Activated CD4-positive, alpha-beta memory T cell treated with anti-CD3 and anti-CD28 coated beads, Interleukin-2, amount 10 ng/mL, durations not matched to agents 7 days and 5 days (primary cell): ENCODE measurements at regions not wholly inside any gene's neighbourhood (a gene's known extent, or its start where the extent isn't known, plus 50 kb on each side); places are given as distances from the start of the nearest gene placed in this dataset.

Experiments used
- CTCF ChIA-PET: fragments of 350-600 bp; sonication (Branson Sonifier 250); formaldehyde crosslinking; loops from one replicate; lab custom pipeline; 2021; ENCODE audit warnings: antibody characterized with exemption, inconsistent platforms; lab: Charles Lee
- POLR2A ChIA-PET: fragments of 350-600 bp; sonication (Branson Sonifier 250); formaldehyde crosslinking; loops from one replicate; lab custom pipeline; 2021; ENCODE audit warnings: antibody characterized with exemption; lab: Charles Lee
- DNase-seq: peaks from one replicate; pipeline ENCODE4 v3.0.0-alpha.2; 2020
- H3K27ac Mint-ChIP-seq: one replicate; pipeline ENCODE4 v1.8.0; 2021; ENCODE audit warnings: mild to moderate bottlenecking, mixed read lengths
- H3K27me3 Mint-ChIP-seq: one replicate; pipeline ENCODE4 v1.8.0; 2021; ENCODE audit warnings: mixed read lengths
- H3K36me3 Mint-ChIP-seq: one replicate; pipeline ENCODE4 v1.8.0; 2021; ENCODE audit warnings: low read depth, mixed read lengths
- H3K4me1 Mint-ChIP-seq: one replicate; pipeline ENCODE4 v1.8.0; 2021; ENCODE audit warnings: mixed read lengths
- H3K4me3 Mint-ChIP-seq: one replicate; pipeline ENCODE4 v1.8.0; 2021; ENCODE audit warnings: mild to moderate bottlenecking, mixed read lengths
- H3K9me3 Mint-ChIP-seq: one replicate; pipeline ENCODE4 v1.8.0; 2021; ENCODE audit warnings: mixed read lengths

- H3K4me3 Mint-ChIP-seq: no peak overlapping the region
- no peaks in the 10 kb centered on the region for H3K36me3 Mint-ChIP-seq
- H3K27ac Mint-ChIP-seq: no peak overlapping the region
- CTCF ChIA-PET: no interaction called here
- H3K4me1 Mint-ChIP-seq: no peaks in the 10 kb centered on the region
- no peaks in the 10 kb centered on the region for H3K9me3 Mint-ChIP-seq
- no peak for DNase-seq
- POLR2A ChIA-PET: no interaction called here
- H3K27me3 Mint-ChIP-seq: peaks cover 13% of the 10 kb centered on the region
Observed at GRCh38 chr5:74054641-74055421, 428.8 kb downstream of the ARHGEF28 start.

- Mint-ChIP-seq H3K9me3 (no peaks in the 10 kb centered on the region), H3K27ac (no peak overlapping the region), H3K4me1 (no peaks in the 10 kb centered on the region), H3K4me3 (no peak overlapping the region), H3K36me3 (no peaks in the 10 kb centered on the region), H3K27me3 (peaks cover 16% of the 10 kb centered on the region)
- DNase-seq: no peak
- ChIA-PET CTCF (no interaction called here), POLR2A (no interaction called here)
Observed at GRCh38 chr5:74054139-74054538, 428.1 kb downstream of the ARHGEF28 start.

- POLR2A ChIA-PET: no interaction called here
- H3K36me3 Mint-ChIP-seq: no peaks in the 10 kb centered on the region
- no peak overlapping the region for H3K27ac Mint-ChIP-seq
Observed at GRCh38 chr5:74052441-74053221, 426.6 kb downstream of the ARHGEF28 start.

GRCh38 chr5:74051076-74051475, 425.1 kb downstream of the ARHGEF28 start:
- peaks cover 20% of the 10 kb centered on the region for H3K27me3 Mint-ChIP-seq
- H3K9me3 Mint-ChIP-seq: no peaks in the 10 kb centered on the region
- H3K4me1 Mint-ChIP-seq: no peaks in the 10 kb centered on the region
- CTCF ChIA-PET: no interaction called here
- no peaks in the 10 kb centered on the region for H3K36me3 Mint-ChIP-seq
- POLR2A ChIA-PET: no interaction called here
- H3K4me3 Mint-ChIP-seq: no peak overlapping the region
- DNase-seq: no peak
- H3K27ac Mint-ChIP-seq: no peak overlapping the region

More at GRCh38 chr5:74052441-74053221, 426.6 kb downstream of the ARHGEF28 start:
- CTCF ChIA-PET: no interaction called here
- H3K4me1 Mint-ChIP-seq: no peaks in the 10 kb centered on the region
- H3K4me3 Mint-ChIP-seq: no peak overlapping the region
- H3K9me3 Mint-ChIP-seq: no peaks in the 10 kb centered on the region
- DNase-seq: no peak
- peaks cover 19% of the 10 kb centered on the region for H3K27me3 Mint-ChIP-seq

- Mint-ChIP-seq H3K27me3 (peaks cover 14% of the 10 kb centered on the region), H3K27ac (no peak overlapping the region), H3K36me3 (no peaks in the 10 kb centered on the region), H3K4me3 (no peak overlapping the region), H3K4me1 (no peaks in the 10 kb centered on the region), H3K9me3 (no peaks in the 10 kb centered on the region)
- ChIA-PET CTCF (no interaction called here), POLR2A (no interaction called here)
- no peak for DNase-seq
Observed at GRCh38 chr5:74044936-74045335, 418.9 kb downstream of the ARHGEF28 start.

GRCh38 chr5:74042959-74043358, 417.0 kb downstream of the ARHGEF28 start:
- no peak overlapping the region for H3K4me3 Mint-ChIP-seq
- H3K27me3 Mint-ChIP-seq: peaks cover 10% of the 10 kb centered on the region
- H3K36me3 Mint-ChIP-seq: no peaks in the 10 kb centered on the region
- CTCF ChIA-PET: no interaction called here
- POLR2A ChIA-PET: no interaction called here
- no peaks in the 10 kb centered on the region for H3K4me1 Mint-ChIP-seq
- H3K27ac Mint-ChIP-seq: no peak overlapping the region
- no peaks in the 10 kb centered on the region for H3K9me3 Mint-ChIP-seq
- no peak for DNase-seq

- Mint-ChIP-seq H3K36me3 (no peaks in the 10 kb centered on the region), H3K9me3 (no peaks in the 10 kb centered on the region), H3K4me3 (no peak overlapping the region), H3K27ac (no peak overlapping the region), H3K4me1 (no peaks in the 10 kb centered on the region), H3K27me3 (peaks cover 7% of the 10 kb centered on the region)
- no peak for DNase-seq
- ChIA-PET CTCF (no interaction called here), POLR2A (no interaction called here)
Observed at GRCh38 chr5:74042559-74042958, 416.6 kb downstream of the ARHGEF28 start.

- H3K4me1 Mint-ChIP-seq: no peaks in the 10 kb centered on the region
- POLR2A ChIA-PET: no interaction called here
- no peak overlapping the region for H3K27ac Mint-ChIP-seq
- CTCF ChIA-PET: no interaction called here
- no peak for DNase-seq
- H3K9me3 Mint-ChIP-seq: no peaks in the 10 kb centered on the region
- no peaks in the 10 kb centered on the region for H3K36me3 Mint-ChIP-seq
- H3K4me3 Mint-ChIP-seq: no peak overlapping the region
- H3K27me3 Mint-ChIP-seq: peaks cover 7% of the 10 kb centered on the region
Observed at GRCh38 chr5:74041913-74042312, 415.9 kb downstream of the ARHGEF28 start.

- Mint-ChIP-seq H3K27ac (no peak overlapping the region), H3K36me3 (no peaks in the 10 kb centered on the region), H3K9me3 (no peaks in the 10 kb centered on the region), H3K27me3 (peaks cover 7% of the 10 kb centered on the region), H3K4me1 (no peaks in the 10 kb centered on the region), H3K4me3 (no peak overlapping the region)
- no peak for DNase-seq
- ChIA-PET POLR2A (no interaction called here), CTCF (no interaction called here)
Observed at GRCh38 chr5:74040811-74041491, 415.0 kb downstream of the ARHGEF28 start.

- no peak for DNase-seq
- no peak overlapping the region for H3K27ac Mint-ChIP-seq
- H3K4me3 Mint-ChIP-seq: no peak overlapping the region
- ChIA-PET POLR2A (no interaction called here), CTCF (no interaction called here)
- H3K9me3 Mint-ChIP-seq: no peaks in the 10 kb centered on the region
- peaks cover 7% of the 10 kb centered on the region for H3K27me3 Mint-ChIP-seq
- H3K36me3 Mint-ChIP-seq: no peaks in the 10 kb centered on the region
- peaks cover 2% of the 10 kb centered on the region for H3K4me1 Mint-ChIP-seq
Observed at GRCh38 chr5:74040065-74040551, 414.1 kb downstream of the ARHGEF28 start.

GRCh38 chr5:74037321-74037720, 411.3 kb downstream of the ARHGEF28 start:
- H3K27ac Mint-ChIP-seq: no peak overlapping the region
- no peaks in the 10 kb centered on the region for H3K36me3 Mint-ChIP-seq
- CTCF ChIA-PET: no interaction called here
- POLR2A ChIA-PET: no interaction called here
- peaks cover 4% of the 10 kb centered on the region for H3K27me3 Mint-ChIP-seq
- H3K9me3 Mint-ChIP-seq: no peaks in the 10 kb centered on the region
- H3K4me1 Mint-ChIP-seq: peaks cover 2% of the 10 kb centered on the region
- H3K4me3 Mint-ChIP-seq: no peak overlapping the region
- DNase-seq: no peak

- CTCF ChIA-PET: no interaction called here
- Mint-ChIP-seq H3K36me3 (no peaks in the 10 kb centered on the region), H3K9me3 (no peaks in the 10 kb centered on the region), H3K4me3 (no peak overlapping the region), H3K4me1 (peaks cover 2% of the 10 kb centered on the region), H3K27ac (no peak overlapping the region), H3K27me3 (peaks cover 5% of the 10 kb centered on the region)
- POLR2A ChIA-PET: no interaction called here
- DNase-seq: no peak
Observed at GRCh38 chr5:74035521-74035937, 409.5 kb downstream of the ARHGEF28 start.

- H3K27me3 Mint-ChIP-seq: peaks cover 5% of the 10 kb centered on the region
- peaks cover 2% of the 10 kb centered on the region for H3K4me1 Mint-ChIP-seq
- H3K36me3 Mint-ChIP-seq: no peaks in the 10 kb centered on the region
- ChIA-PET POLR2A (no interaction called here), CTCF (no interaction called here)
- no peak overlapping the region for H3K27ac Mint-ChIP-seq
- no peak for DNase-seq
- no peaks in the 10 kb centered on the region for H3K9me3 Mint-ChIP-seq
- H3K4me3 Mint-ChIP-seq: no peak overlapping the region
Observed at GRCh38 chr5:74034733-74035132, 408.7 kb downstream of the ARHGEF28 start.
